ENCODE measurements at regions not wholly inside any gene's neighbourhood (a gene's known extent, or its start where the extent isn't known, plus 50 kb on each side); places are given as distances from the start of the nearest gene placed in this dataset.

DNA sequence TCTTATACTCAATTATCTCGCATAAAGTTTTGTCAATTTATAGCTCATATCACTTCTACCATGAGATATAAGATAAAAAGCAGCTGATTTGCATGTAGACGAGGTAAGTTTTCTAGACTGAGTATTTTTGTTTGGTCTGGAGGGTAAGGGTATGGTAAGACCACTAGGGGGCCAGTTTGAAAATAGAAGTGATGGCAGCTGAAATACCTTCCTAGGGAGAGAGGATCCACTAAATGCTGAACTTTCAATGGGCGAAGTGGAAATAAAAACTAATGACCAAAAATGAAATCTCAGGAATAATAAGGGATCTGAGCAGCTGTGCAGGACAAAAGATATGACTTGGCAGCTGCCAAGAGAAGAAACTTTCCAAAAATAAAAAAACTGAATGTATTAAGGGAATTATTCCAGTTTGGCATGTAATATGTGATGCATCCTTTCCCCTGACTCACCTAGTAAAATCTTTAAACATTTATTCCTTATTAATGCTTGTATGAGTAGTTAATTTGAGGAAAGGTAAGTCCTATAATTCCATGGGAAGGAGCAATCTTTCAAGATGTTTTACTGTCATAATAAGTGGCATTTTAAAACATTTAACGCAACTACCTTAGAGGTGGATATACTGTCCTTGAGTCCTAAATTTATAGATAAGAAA is 754.5 kb downstream of the C12orf50 start:
- H3K4me3 ChIP-seq (ENCODE audit: low read depth, low read length): no peak overlapping the region
- no peak for DNase-seq (ENCODE audit: low read depth)
- TF ChIP-seq, protein P1, sequence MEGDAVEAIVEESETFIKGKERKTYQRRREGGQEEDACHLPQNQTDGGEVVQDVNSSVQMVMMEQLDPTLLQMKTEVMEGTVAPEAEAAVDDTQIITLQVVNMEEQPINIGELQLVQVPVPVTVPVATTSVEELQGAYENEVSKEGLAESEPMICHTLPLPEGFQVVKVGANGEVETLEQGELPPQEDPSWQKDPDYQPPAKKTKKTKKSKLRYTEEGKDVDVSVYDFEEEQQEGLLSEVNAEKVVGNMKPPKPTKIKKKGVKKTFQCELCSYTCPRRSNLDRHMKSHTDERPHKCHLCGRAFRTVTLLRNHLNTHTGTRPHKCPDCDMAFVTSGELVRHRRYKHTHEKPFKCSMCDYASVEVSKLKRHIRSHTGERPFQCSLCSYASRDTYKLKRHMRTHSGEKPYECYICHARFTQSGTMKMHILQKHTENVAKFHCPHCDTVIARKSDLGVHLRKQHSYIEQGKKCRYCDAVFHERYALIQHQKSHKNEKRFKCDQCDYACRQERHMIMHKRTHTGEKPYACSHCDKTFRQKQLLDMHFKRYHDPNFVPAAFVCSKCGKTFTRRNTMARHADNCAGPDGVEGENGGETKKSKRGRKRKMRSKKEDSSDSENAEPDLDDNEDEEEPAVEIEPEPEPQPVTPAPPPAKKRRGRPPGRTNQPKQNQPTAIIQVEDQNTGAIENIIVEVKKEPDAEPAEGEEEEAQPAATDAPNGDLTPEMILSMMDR (conservative IDR thresholded peaks at IDR 0.05; ENCODE audit: low read depth, low read length): peak; percentile 80

DNA sequence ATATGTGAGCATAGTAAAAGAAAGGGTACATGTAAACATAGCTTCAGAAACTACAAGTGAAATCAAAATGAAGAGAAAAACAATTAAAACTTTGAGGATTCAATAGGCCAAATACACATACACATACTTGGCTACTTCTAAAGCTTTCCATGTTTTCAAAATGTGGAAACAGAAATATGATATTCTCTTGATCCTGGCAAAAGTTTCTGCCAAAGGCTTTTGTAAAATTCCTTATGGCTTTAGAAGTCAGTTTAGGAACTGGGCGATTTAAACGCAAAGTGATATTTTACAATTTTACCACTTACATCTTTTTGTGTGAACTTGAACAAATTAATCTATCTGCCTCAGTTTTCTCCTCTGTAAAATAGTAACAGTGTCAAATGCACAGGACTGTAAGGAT is 756.4 kb downstream of the C12orf50 start:
- DNase-seq (ENCODE audit: low read depth): no peak
- no peak overlapping the region for H3K4me3 ChIP-seq (ENCODE audit: low read depth, low read length)
- TF ChIP-seq, protein P1 (conservative IDR thresholded peaks at IDR 0.05; ENCODE audit: low read depth, low read length): no peak

DNA sequence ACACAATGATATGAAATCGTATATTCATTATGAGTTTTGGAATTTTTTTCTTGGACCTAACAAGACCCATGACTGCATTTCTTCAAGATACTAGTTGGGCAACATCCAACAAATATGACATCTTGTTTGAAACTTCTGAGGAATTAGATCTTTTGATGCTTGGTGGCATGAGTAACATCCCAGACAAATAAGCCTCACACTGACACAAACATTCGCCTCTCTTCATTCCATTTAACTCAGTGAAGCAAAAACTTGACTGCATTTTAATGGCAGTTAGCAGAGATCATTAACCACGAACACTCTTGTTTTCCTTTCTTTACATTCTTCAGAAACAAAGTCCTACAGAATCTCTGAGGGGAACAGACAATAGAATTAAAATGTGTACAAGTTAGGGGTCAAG is 758.3 kb downstream of the C12orf50 start:
- DNase-seq (ENCODE audit: low read depth): peak; percentile 63
- TF ChIP-seq, protein P1 (conservative IDR thresholded peaks at IDR 0.05; ENCODE audit: low read depth, low read length): no peak
- no peak overlapping the region for H3K4me3 ChIP-seq (ENCODE audit: low read depth, low read length)

DNA sequence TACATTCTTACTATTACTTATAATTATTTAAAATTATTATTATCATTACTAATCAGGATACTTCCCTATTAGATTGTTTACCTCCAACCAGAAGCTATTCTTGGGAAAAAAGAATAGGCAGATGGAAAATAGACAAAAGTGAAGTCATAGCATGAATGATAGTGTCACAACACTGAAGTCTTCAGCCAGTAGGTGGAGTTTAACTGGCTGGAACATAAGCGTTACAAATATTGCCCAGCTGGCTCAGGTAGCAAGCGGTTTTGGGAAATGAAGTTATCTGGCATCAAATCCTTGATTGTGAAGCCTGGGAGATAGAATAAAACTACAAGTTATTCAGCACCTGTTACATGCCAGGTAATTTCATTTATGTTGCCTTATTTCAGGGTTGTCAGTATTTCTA is 762.9 kb downstream of the C12orf50 start:
- H3K4me3 ChIP-seq (ENCODE audit: low read depth, low read length): no peak overlapping the region
- no peak for DNase-seq (ENCODE audit: low read depth)
- TF ChIP-seq, protein P1 (conservative IDR thresholded peaks at IDR 0.05; ENCODE audit: low read depth, low read length): peak; percentile 55

DNA sequence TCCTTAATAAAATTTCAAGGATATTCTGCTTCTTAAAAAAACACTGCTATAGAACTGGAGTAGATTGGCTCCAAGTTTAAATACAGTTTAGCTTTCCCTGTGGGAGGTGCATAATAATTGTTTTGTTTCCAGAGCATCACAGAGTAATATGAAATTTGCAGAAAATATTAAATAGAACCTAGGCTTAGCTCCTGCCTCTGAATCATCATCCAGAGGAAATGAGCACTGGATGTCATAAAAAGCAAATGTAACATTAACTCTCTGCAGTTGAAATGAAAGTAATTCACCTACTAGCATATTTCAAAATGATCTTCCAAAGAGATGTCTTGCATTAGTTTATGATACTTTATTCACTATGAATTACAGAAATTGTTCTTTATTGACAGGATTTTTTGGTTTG is 769.8 kb downstream of the C12orf50 start:
- H3K4me3 ChIP-seq (ENCODE audit: low read depth, low read length): no peak overlapping the region
- TF ChIP-seq, protein P1 (conservative IDR thresholded peaks at IDR 0.05; ENCODE audit: low read depth, low read length): no peak
- no peak for DNase-seq (ENCODE audit: low read depth)

DNA sequence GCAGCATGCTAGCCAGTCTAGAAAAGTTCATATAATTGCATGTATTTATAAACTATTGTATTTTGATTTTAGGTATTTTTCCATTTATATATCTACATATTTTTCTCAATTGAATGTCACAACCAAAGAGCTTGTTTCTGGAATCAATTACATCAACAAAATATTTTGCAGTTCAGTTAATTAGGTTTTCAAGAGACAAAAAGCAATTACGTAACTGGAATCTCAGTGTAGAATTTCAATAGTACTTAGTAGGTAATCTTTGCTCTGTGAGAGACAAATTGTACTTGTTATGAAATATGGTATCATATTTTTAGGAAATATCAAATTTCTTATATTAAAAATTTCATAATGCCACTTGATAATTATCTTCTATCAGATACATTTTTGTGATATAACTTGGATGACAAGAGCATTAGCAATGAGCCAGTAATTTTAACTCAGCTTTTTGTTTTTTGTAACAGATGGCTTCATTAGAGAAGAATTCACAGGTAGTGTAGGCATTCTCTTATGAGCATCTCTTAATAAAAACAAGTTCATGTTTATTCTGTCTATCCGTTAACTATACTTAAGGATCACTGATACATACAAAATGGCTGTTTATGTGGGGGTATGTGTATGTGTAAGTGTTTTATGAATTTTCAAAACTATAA is 774.7 kb downstream of the C12orf50 start:
- TF ChIP-seq, protein P1 (conservative IDR thresholded peaks at IDR 0.05; ENCODE audit: low read depth, low read length): no peak
- H3K4me3 ChIP-seq (ENCODE audit: low read depth, low read length): no peak overlapping the region
- DNase-seq (ENCODE audit: low read depth): no peak

DNA sequence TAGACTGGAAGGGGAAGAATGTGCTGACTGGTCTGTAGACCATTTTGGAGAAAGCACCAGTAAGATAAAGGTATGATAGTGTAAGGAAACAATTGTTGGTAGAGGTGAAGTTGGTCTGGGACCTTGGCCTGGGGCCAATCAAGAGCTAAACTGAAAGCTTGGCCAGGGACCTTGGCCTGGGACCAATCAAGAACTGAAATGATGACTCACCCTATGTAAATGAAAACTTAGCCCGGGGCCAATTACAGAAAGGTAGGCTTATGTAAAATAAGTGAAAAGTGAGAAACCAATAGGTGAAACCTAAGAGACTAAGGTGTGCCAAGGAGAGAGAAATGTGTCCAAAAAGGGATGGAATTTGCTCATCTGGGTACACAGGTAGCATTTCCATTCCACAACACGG is 776.0 kb downstream of the C12orf50 start:
- no peak for DNase-seq (ENCODE audit: low read depth)
- no peak overlapping the region for H3K4me3 ChIP-seq (ENCODE audit: low read depth, low read length)
- TF ChIP-seq, protein P1 (conservative IDR thresholded peaks at IDR 0.05; ENCODE audit: low read depth, low read length): no peak
